Hepatocyte (in vitro differentiated cells): ENCODE measurements at regions not wholly inside any gene's neighbourhood (a gene's known extent, or its start where the extent isn't known, plus 50 kb on each side); places are given as distances from the start of the nearest gene placed in this dataset.

ENCODE experiments used
- DNase-seq: peaks from one replicate; pipeline ENCODE4 v3.0.0-alpha.2; 2016; ENCODE audit warnings: low spot score
- H2AFZ ChIP-seq: fragments of 200-600 bp; sonication (generic); 2 replicates; pipeline ENCODE4 v1.6.0; 2016; ENCODE audit warnings: antibody characterized with exemption, mild to moderate bottlenecking
- H3K27ac ChIP-seq: fragments of 200-600 bp; sonication (generic); 2 replicates; pipeline ENCODE4 v1.5.1; 2016; ENCODE audit warnings: mild to moderate bottlenecking
- H3K27me3 ChIP-seq: fragments of 200-600 bp; sonication (generic); 2 replicates; pipeline ENCODE4 v1.6.1; 2016
- H3K36me3 ChIP-seq: fragments of 200-600 bp; sonication (generic); replicated peaks from 2 replicates; pipeline ENCODE4 v1.5.1; 2016; ENCODE audit warnings: low read depth; ENCODE audit not compliant: insufficient read depth
- H3K4me1 ChIP-seq: fragments of 200-600 bp; sonication (generic); 2 replicates; pipeline ENCODE4 v1.5.1; 2016; ENCODE audit warnings: mild to moderate bottlenecking, moderate library complexity; ENCODE audit not compliant: insufficient read depth
- H3K4me2 ChIP-seq: fragments of 200-600 bp; sonication (generic); 2 replicates; pipeline ENCODE4 v1.6.0; 2016
- H3K4me3 ChIP-seq: fragments of 200-600 bp; sonication (generic); 2 replicates; pipeline ENCODE4 v1.5.1; 2016; ENCODE audit warnings: mild to moderate bottlenecking
- H3K79me2 ChIP-seq: fragments of 200-600 bp; sonication (generic); 2 replicates; pipeline ENCODE4 v1.6.0; 2017; ENCODE audit warnings: mild to moderate bottlenecking
- H3K9me2 ChIP-seq: fragments of 200-600 bp; sonication (generic); replicated peaks from 2 replicates; pipeline ENCODE4 v1.6.0; 2017; ENCODE audit warnings: mild to moderate bottlenecking; ENCODE audit not compliant: insufficient read depth
- H3K9me3 ChIP-seq: fragments of 200-600 bp; sonication (generic); 2 replicates; pipeline ENCODE4 v1.5.1; 2016; ENCODE audit warnings: low read depth, mild to moderate bottlenecking
- H4K20me1 ChIP-seq: fragments of 200-600 bp; sonication (generic); 2 replicates; pipeline ENCODE4 v1.6.0; 2016; ENCODE audit warnings: mild to moderate bottlenecking; ENCODE audit not compliant: insufficient read depth, poor library complexity, severe bottlenecking
- EZH2 ChIP-seq: fragments of 200-600 bp; sonication (generic); IDR thresholded peaks from 2 replicates; pipeline ENCODE4 v1.6.1; 2016; ENCODE audit warnings: antibody characterized with exemption, mild to moderate bottlenecking, borderline replicate concordance
- EZH2phosphoT487 ChIP-seq: fragments of 200-600 bp; sonication (generic); IDR thresholded peaks from one replicate; pipeline ENCODE4 v1.6.1; 2018; ENCODE audit warnings: antibody characterized with exemption, mild to moderate bottlenecking, low read depth, moderate library complexity; ENCODE audit not compliant: unreplicated experiment, severe bottlenecking
- WGBS: methylation state at CpG from one replicate; pipeline ENCODE4 v1.1.6; 2016; ENCODE audit warnings: low lambda C conversion rate; ENCODE audit errors: missing lambda C conversion rate; 5-methylcytosine and 5-hydroxymethylcytosine counted together
- TF ChIP-seq, protein P1 (sequence below): fragments of 200-600 bp; sonication (generic); IDR thresholded peaks from 2 replicates; pipeline ENCODE4 v1.5.1; 2016; ENCODE audit warnings: antibody characterized with exemption, mild to moderate bottlenecking; ENCODE audit not compliant: poor library complexity

DNA sequence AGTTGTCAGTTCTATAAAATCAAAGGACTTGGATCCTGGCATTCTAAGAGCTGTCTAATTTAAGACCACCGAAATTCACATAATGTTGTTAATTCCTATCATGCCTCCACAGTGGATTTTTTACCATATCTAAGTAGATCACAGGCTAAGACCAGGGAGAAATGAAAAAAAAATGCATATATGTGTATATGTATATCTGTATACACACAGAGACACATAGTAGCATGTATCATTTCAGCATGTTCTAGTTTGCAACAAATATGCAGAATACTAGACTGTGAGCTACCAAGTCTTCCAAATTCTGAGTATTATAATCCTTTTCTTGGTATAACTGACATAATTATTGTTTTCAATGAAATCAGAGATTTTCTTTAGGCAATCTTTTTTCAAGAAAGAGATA is 267.6 kb upstream of the TSHZ2 start:
- WGBS = 74% methylated on average over 1 of the region's 1 CpG
- Histone ChIP-seq H3K36me3 (no peaks in the 10 kb centered on the region), H3K9me2 (no peaks in the 10 kb centered on the region), H2AFZ (no peak overlapping the region), H3K27me3 (no peaks in the 10 kb centered on the region), H3K9me3 (no peaks in the 10 kb centered on the region), H3K4me2 (no peak overlapping the region), H4K20me1 (no peaks in the 10 kb centered on the region), H3K27ac (no peak overlapping the region), H3K79me2 (no peaks in the 10 kb centered on the region), H3K4me1 (no peaks in the 10 kb centered on the region), H3K4me3 (no peak overlapping the region)
- DNase-seq = no peak
- no peak for TF ChIP-seq EZH2
- TF ChIP-seq, protein P1, sequence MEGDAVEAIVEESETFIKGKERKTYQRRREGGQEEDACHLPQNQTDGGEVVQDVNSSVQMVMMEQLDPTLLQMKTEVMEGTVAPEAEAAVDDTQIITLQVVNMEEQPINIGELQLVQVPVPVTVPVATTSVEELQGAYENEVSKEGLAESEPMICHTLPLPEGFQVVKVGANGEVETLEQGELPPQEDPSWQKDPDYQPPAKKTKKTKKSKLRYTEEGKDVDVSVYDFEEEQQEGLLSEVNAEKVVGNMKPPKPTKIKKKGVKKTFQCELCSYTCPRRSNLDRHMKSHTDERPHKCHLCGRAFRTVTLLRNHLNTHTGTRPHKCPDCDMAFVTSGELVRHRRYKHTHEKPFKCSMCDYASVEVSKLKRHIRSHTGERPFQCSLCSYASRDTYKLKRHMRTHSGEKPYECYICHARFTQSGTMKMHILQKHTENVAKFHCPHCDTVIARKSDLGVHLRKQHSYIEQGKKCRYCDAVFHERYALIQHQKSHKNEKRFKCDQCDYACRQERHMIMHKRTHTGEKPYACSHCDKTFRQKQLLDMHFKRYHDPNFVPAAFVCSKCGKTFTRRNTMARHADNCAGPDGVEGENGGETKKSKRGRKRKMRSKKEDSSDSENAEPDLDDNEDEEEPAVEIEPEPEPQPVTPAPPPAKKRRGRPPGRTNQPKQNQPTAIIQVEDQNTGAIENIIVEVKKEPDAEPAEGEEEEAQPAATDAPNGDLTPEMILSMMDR = no peak
- TF ChIP-seq EZH2phosphoT487 = no peak

DNA sequence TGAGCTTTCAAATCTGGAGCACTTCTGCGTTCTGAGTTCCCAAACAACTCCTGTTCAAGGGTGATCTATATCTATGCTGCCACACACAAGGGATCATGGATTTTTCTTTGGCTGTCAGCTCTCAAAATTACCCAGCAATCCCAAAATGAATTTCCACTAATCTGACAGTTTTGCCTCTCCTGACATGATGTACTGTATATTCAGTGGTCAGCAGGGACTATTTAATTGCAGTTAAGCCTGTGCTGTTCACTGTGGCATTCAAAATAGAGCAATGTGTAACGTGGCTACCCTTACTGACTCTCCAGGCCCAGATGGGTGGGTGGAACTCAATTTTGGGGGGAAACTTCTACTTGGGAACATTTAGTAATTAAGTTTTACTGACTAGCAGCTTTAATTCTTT is 283.8 kb upstream of the TSHZ2 start:
- Histone ChIP-seq H3K4me3 (no peak overlapping the region), H3K9me3 (no peaks in the 10 kb centered on the region), H3K4me2 (no peak overlapping the region), H3K4me1 (no peaks in the 10 kb centered on the region), H2AFZ (no peak overlapping the region), H3K9me2 (no peaks in the 10 kb centered on the region), H3K27me3 (no peaks in the 10 kb centered on the region), H4K20me1 (no peaks in the 10 kb centered on the region), H3K79me2 (no peaks in the 10 kb centered on the region), H3K27ac (no peak overlapping the region), H3K36me3 (no peaks in the 10 kb centered on the region)
- TF ChIP-seq EZH2phosphoT487 = no peak
- DNase-seq = no peak
- WGBS = 79% methylated on average over 2 of the region's 2 CpGs

DNA sequence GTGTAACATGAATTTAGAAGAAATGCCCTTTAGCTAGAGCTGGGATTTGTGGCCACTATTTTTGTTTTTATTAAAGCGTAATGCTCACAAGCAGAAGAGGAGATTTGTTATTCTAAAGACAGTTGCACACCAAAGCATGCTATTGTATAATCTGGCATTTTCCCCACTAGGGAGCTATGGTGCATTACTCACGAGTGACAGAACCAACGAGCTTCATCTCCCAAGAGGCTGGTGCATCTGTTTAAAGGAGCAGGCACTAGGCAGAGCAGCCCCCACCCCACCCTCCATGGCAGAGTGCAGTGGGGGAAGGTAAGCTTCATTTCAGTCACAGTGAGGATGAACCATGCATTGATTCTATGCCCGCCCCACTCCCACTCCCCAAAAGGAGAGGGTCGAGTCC is 287.3 kb upstream of the TSHZ2 start:
- no peak for DNase-seq
- Histone ChIP-seq H4K20me1 (no peaks in the 10 kb centered on the region), H3K79me2 (no peaks in the 10 kb centered on the region), H2AFZ (no peak overlapping the region), H3K9me2 (no peaks in the 10 kb centered on the region), H3K4me1 (no peaks in the 10 kb centered on the region), H3K9me3 (no peaks in the 10 kb centered on the region), H3K27me3 (no peaks in the 10 kb centered on the region), H3K27ac (no peak overlapping the region), H3K4me3 (no peak overlapping the region), H3K36me3 (no peaks in the 10 kb centered on the region), H3K4me2 (no peak overlapping the region)
- no peak for TF ChIP-seq EZH2phosphoT487
- TF ChIP-seq EZH2 = no peak
- TF ChIP-seq, protein P1 = no peak
- 70% methylated on average over 5 of the region's 5 CpGs for WGBS

DNA sequence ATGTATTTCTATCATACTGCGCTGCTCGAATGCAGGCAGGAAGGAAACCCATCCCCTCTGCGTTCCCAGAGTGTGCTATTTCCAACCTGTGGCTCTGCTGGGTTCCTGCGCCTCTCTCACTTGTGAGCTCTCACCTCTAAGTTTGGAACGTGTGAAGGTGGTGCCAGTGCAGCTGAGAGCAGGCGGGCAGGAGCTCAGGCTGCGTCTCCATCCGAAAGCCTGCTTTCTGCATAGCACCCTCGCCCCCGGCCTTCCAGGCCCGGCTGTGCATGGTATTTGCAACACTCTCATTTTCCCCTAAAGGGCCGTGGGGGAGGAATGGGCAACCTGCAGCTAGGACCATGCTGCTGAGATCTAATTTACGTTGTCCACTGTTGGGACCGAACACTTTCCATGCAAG is 288.0 kb upstream of the TSHZ2 start:
- TF ChIP-seq, protein P1 = no peak
- no peak for TF ChIP-seq EZH2
- no peak for TF ChIP-seq EZH2phosphoT487
- Histone ChIP-seq H3K36me3 (no peaks in the 10 kb centered on the region), H3K4me1 (no peaks in the 10 kb centered on the region), H3K9me2 (no peaks in the 10 kb centered on the region), H3K4me3 (no peak overlapping the region), H3K27ac (no peak overlapping the region), H3K9me3 (no peaks in the 10 kb centered on the region), H3K79me2 (no peaks in the 10 kb centered on the region), H2AFZ (no peak overlapping the region), H4K20me1 (no peaks in the 10 kb centered on the region), H3K4me2 (no peak overlapping the region), H3K27me3 (no peaks in the 10 kb centered on the region)
- 88% methylated on average over 14 of the region's 14 CpGs for WGBS
- DNase-seq = no peak
